Retinal pigment epithelial cell (primary cell): ENCODE measurements at regions not wholly inside any gene's neighbourhood (a gene's known extent, or its start where the extent isn't known, plus 50 kb on each side); places are given as distances from the start of the nearest gene placed in this dataset.
"Not testable (repeated sequence)": the region's sequence is repeated elsewhere in the genome, so short reads cannot be mapped to it uniquely, and the experiment has no call there.

Source experiments
- DNase-seq: peaks from one replicate; pipeline ENCODE4 v3.0.0-alpha.2; 2010; ENCODE audit warnings: low read depth
- H3K4me3 ChIP-seq: 2 replicates; pipeline ENCODE4 v1.5.1; 2011; ENCODE audit warnings: mild to moderate bottlenecking, low read length, control low read depth, moderate library complexity
- CTCF ChIP-seq: conservative IDR thresholded peaks from 2 replicates; pipeline ENCODE4 v1.5.1; 2011; ENCODE audit warnings: low read depth, low read length, control low read depth, inconsistent platforms

- H3K4me3 ChIP-seq: no peak overlapping the region
- DNase-seq: no peak
- no peak for TF ChIP-seq CTCF
These were observed 404.3 kb upstream of the SLC35B3 start for GRCh38 chr6:8839626-8840025.

GRCh38 chr6:8837343-8837742, 402.0 kb upstream of the SLC35B3 start:
- no peak overlapping the region for H3K4me3 ChIP-seq
- DNase-seq: no peak
- TF ChIP-seq CTCF: no peak

- not testable (repeated sequence) for DNase-seq, H3K4me3 ChIP-seq
These were observed 397.4 kb upstream of the SLC35B3 start for GRCh38 chr6:8832695-8833094.

GRCh38 chr6:8831366-8832152, 396.2 kb upstream of the SLC35B3 start:
- no peak overlapping the region for H3K4me3 ChIP-seq
- no peak for DNase-seq
- TF ChIP-seq CTCF: no peak

GRCh38 chr6:8830794-8831193, 395.4 kb upstream of the SLC35B3 start:
- no peak for TF ChIP-seq CTCF
- H3K4me3 ChIP-seq: no peak overlapping the region
- DNase-seq: no peak

GRCh38 chr6:8829796-8830195, 394.5 kb upstream of the SLC35B3 start:
- no peak overlapping the region for H3K4me3 ChIP-seq
- no peak for TF ChIP-seq CTCF
- no peak for DNase-seq

GRCh38 chr6:8829296-8829695, 394.0 kb upstream of the SLC35B3 start:
- H3K4me3 ChIP-seq: no peak overlapping the region
- TF ChIP-seq CTCF: no peak
- DNase-seq: no peak
